Brain microvascular endothelial cell (primary cell): ENCODE measurements at regions not wholly inside any gene's neighbourhood (a gene's known extent, or its start where the extent isn't known, plus 50 kb on each side); places are given as distances from the start of the nearest gene placed in this dataset.
"Not testable (repeated sequence)": the region's sequence is repeated elsewhere in the genome, so short reads cannot be mapped to it uniquely, and the experiment has no call there.

Source experiments
- DNase-seq: peaks from one replicate; pipeline ENCODE4 v3.0.0-alpha.2; 2020
- H3K27ac ChIP-seq: fragments of 250-450 bp; sonication (Bioruptor Pico); 2 replicates; pipeline ENCODE4 v1.5.1; 2020; ENCODE audit warnings: mild to moderate bottlenecking, moderate library complexity
- H3K27me3 ChIP-seq: fragments of 250-450 bp; sonication (Bioruptor Pico); replicated peaks from 2 replicates; pipeline ENCODE4 v1.5.1; 2020; ENCODE audit warnings: mild to moderate bottlenecking
- H3K36me3 ChIP-seq: fragments of 250-450 bp; sonication (Bioruptor Pico); replicated peaks from 2 replicates; pipeline ENCODE4 v1.5.1; 2020; ENCODE audit warnings: mild to moderate bottlenecking
- H3K4me3 ChIP-seq: 2 replicates; pipeline ENCODE4 v1.5.1; 2011; ENCODE audit warnings: low read depth, mild to moderate bottlenecking, control low read depth, low read length, moderate library complexity
- CTCF ChIP-seq: IDR thresholded peaks from 2 replicates; pipeline ENCODE4 v1.5.1; 2011; ENCODE audit warnings: low read depth, mild to moderate bottlenecking, moderate library complexity, low read length, control low read depth, inconsistent platforms; ENCODE audit errors: missing control alignments
- in situ Hi-C: cut with HindIII; loops from 2 replicates; pipeline ENCODE4 v1.10.0; 2017; ENCODE audit warnings: low sequenced_read_pairs, low pct_ligation_motif_present

GRCh38 chr13:76285463-76285862 lies 600.7 kb downstream of the KCTD12 start:
- in situ Hi-C loops = no loop called here
- no peak for DNase-seq
- no peak for TF ChIP-seq CTCF
- no peaks in the 10 kb centered on the region for H3K27me3 ChIP-seq
- no peak overlapping the region for H3K27ac ChIP-seq
- H3K36me3 ChIP-seq = no peaks in the 10 kb centered on the region
- no peak overlapping the region for H3K4me3 ChIP-seq

DNA sequence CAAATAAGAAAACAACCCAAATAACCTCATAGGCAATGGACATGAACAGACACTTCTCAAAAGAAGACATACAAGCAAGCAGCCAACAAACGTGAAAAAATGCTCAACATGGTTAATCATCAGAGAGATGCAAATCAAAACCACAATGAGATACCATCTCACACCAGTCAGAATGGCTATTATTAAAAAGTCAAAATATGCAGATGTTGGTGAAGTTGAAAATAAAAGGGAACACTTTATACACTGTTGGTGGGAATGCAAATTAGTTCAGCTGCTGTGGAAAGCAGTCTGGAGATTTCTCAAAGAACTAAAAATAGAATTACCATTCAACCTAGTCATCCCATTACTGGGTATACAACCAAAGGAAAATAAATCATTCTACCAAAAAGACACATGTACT lies 606.4 kb downstream of the KCTD12 start:
- H3K27ac ChIP-seq, H3K4me3 ChIP-seq, H3K27me3 ChIP-seq, in situ Hi-C loops, H3K36me3 ChIP-seq, DNase-seq: not testable (repeated sequence)

- Histone ChIP-seq H3K27ac (no peak overlapping the region), H3K4me3 (no peak overlapping the region), H3K36me3 (no peaks in the 10 kb centered on the region), H3K27me3 (no peaks in the 10 kb centered on the region)
- no peak for DNase-seq
- TF ChIP-seq CTCF = no peak
- in situ Hi-C loops = no loop called here
These were observed 614.4 kb downstream of the KCTD12 start for GRCh38 chr13:76271728-76272232.

DNA sequence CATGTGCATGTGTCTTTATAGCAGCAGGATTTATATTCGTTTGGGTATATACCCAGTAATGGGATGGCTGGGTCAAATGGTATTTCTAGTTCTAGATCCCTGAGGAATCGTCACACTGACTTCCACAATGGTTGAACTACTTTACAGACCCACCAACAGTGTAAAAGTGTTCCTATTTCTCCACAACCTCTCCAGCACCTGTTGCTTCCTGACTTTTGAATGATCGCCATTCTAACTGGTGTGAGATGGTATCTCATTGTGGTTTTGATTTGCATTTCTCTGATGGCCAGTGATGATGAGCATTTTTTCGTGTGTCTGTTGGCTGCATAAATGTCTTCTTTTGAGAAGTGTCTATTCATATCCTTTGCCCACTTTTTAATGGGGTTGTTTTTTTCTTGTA lies 617.9 kb downstream of the KCTD12 start:
- H3K27ac ChIP-seq, in situ Hi-C loops, H3K27me3 ChIP-seq, DNase-seq, H3K4me3 ChIP-seq, H3K36me3 ChIP-seq: not testable (repeated sequence)

- Histone ChIP-seq H3K36me3 (no peaks in the 10 kb centered on the region), H3K27ac (no peak overlapping the region), H3K27me3 (no peaks in the 10 kb centered on the region), H3K4me3 (no peak overlapping the region)
- no peak for DNase-seq
- in situ Hi-C loops = no loop called here
- no peak for TF ChIP-seq CTCF
These were observed 619.0 kb downstream of the KCTD12 start for GRCh38 chr13:76267216-76267615.

- no peak for TF ChIP-seq CTCF
- DNase-seq = no peak
- H3K36me3 ChIP-seq = no peaks in the 10 kb centered on the region
- no peaks in the 10 kb centered on the region for H3K27me3 ChIP-seq
- no peak overlapping the region for H3K27ac ChIP-seq
- in situ Hi-C loops = no loop called here
- H3K4me3 ChIP-seq = no peak overlapping the region
These were observed 619.6 kb downstream of the KCTD12 start for GRCh38 chr13:76266561-76266960.

GRCh38 chr13:76250211-76250610 lies 614.1 kb downstream of the LMO7 start:
- Histone ChIP-seq H3K4me3 (no peak overlapping the region), H3K27me3 (no peaks in the 10 kb centered on the region), H3K36me3 (no peaks in the 10 kb centered on the region), H3K27ac (no peak overlapping the region)
- no peak for DNase-seq
- in situ Hi-C loops = no loop called here
- TF ChIP-seq CTCF = no peak
